NB4 (cell line): ENCODE measurements at regions not wholly inside any gene's neighbourhood (a gene's known extent, or its start where the extent isn't known, plus 50 kb on each side); places are given as distances from the start of the nearest gene placed in this dataset.
"Not testable (repeated sequence)": the region's sequence is repeated elsewhere in the genome, so short reads cannot be mapped to it uniquely, and the experiment has no call there.

Experiments
- DNase-seq: peaks from one replicate; pipeline ENCODE4 v3.0.0; 2010; ENCODE audit warnings: low read depth
- H3K4me3 ChIP-seq: one replicate; pipeline ENCODE4 v1.5.1; 2011; ENCODE audit warnings: mild to moderate bottlenecking, low read depth, low read length, moderate library complexity
- CTCF ChIP-seq: IDR thresholded peaks from one replicate; pipeline ENCODE4 v1.5.1; 2012; ENCODE audit warnings: low read depth, low read length
- MYC ChIP-seq: IDR thresholded peaks from 2 replicates; pipeline ENCODE4 v1.6.1; 2011; ENCODE audit warnings: low read depth, low read length
- POLR2A ChIP-seq: IDR thresholded peaks from 2 replicates; pipeline ENCODE4 v1.6.1; 2011; ENCODE audit warnings: mild to moderate bottlenecking; ENCODE audit not compliant: insufficient read length; ENCODE audit errors: extremely low read depth
- TF ChIP-seq, protein P1 (sequence below): IDR thresholded peaks from 2 replicates; pipeline ENCODE4 v1.6.1; 2011; ENCODE audit warnings: low read depth, low read length

- TF ChIP-seq, protein P1, sequence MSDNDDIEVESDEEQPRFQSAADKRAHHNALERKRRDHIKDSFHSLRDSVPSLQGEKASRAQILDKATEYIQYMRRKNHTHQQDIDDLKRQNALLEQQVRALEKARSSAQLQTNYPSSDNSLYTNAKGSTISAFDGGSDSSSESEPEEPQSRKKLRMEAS, result no peak
- TF ChIP-seq MYC, result no peak
- no peak for TF ChIP-seq CTCF
- no peak for TF ChIP-seq POLR2A
- no peak overlapping the region for H3K4me3 ChIP-seq
- no peak for DNase-seq
Measured at GRCh38 chr2:235105821-235106359, 154.1 kb downstream of the SH3BP4 start.

DNA sequence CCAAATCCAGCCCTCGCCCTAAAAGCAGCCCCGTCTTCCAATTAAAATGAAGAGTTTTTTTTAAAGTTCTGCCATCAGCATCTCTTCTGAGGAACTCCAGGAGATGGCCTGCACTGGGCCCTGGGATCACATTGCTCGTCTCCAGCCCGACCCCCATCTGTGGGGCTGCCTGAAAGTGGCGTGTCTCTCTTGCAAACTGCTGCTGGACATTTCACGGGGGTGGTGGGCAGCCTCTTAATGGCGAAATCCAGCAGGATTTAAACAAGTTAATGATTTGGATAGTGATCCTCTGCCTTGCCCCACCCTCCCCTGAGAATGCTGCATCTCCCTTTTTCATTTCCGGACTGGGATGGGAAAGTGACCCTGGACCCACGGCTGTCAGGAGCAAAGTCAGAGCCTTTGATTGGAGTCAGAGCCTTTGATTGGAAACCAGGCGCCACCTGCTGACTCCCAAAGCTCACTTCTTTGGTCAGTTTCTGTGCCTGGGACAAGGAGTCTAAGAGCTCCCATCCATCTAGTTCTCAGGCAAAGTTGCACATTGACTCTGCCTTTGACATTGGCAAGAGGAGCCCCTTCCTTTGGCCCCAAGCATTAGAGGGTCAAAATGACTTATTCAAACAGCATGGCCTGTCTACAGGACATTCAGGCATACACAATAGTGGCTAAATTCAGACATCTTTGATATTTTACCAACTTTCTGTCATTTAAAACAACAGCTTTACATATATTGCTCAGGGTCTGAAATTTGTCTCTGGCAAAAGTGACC lies 155.2 kb downstream of the SH3BP4 start:
- H3K4me3 ChIP-seq, result no peak overlapping the region
- DNase-seq, result peak; percentile 40
- no peak for TF ChIP-seq POLR2A
- peak; percentile 42 for TF ChIP-seq CTCF
- no peak for TF ChIP-seq MYC
- TF ChIP-seq, protein P1, result no peak

GRCh38 chr2:235107640-235107951 lies 155.8 kb downstream of the SH3BP4 start:
- DNase-seq, result no peak
- H3K4me3 ChIP-seq, result no peak overlapping the region
- TF ChIP-seq POLR2A, result no peak

DNA sequence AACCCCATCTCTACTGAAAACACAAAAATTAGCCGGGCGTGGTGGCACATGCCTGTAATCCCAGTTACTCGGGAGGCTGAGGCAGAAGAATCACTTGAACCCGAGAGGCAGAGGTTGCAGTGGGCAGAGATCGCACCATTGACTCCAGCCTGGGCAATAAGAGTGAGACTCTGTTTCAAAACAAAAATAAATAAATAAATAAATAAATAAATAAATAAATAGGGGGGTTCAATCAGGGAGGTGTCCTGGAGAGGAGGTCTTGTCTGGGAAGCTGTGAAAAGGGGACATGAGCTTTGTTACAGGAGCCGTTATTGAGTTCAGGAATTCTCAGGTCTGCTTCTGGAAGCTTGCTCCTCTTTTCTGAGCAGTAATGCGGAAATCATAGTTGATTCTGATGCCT lies 157.7 kb downstream of the SH3BP4 start:
- not testable (repeated sequence) for DNase-seq, H3K4me3 ChIP-seq

GRCh38 chr2:235112365-235112764 lies 160.5 kb downstream of the SH3BP4 start:
- TF ChIP-seq POLR2A, result no peak
- no peak for TF ChIP-seq MYC
- DNase-seq, result no peak
- no peak overlapping the region for H3K4me3 ChIP-seq

- H3K4me3 ChIP-seq, result no peak overlapping the region
- TF ChIP-seq POLR2A, result no peak
- no peak for TF ChIP-seq MYC
- TF ChIP-seq, protein P1, result no peak
- no peak for TF ChIP-seq CTCF
- DNase-seq, result no peak
Measured at GRCh38 chr2:235113854-235114253, 162.0 kb downstream of the SH3BP4 start.

GRCh38 chr2:235114286-235114685 lies 162.5 kb downstream of the SH3BP4 start:
- H3K4me3 ChIP-seq, result no peak overlapping the region
- TF ChIP-seq CTCF (no peak), POLR2A (no peak), MYC (no peak)
- TF ChIP-seq, protein P1, result no peak
- no peak for DNase-seq
